HG03045 (cell line): ENCODE measurements at regions not wholly inside any gene's neighbourhood (a gene's known extent, or its start where the extent isn't known, plus 50 kb on each side); places are given as distances from the start of the nearest gene placed in this dataset.

Experiments
- ATAC-seq: cut with Tn5 transposase; IDR thresholded peaks from one replicate; pipeline ENCODE4 v1.9.1; 2021; ENCODE audit warnings: mild to moderate bottlenecking, moderate library complexity; ENCODE audit not compliant: unreplicated experiment

GRCh38 chr4:135338181-135338580 lies 1136.6 kb upstream of the PABPC4L start:
- no peak for ATAC-seq

- ATAC-seq: no peak
Observed at GRCh38 chr4:135325264-135325663, 1123.7 kb upstream of the PABPC4L start.

GRCh38 chr4:135319685-135320084 lies 1118.1 kb upstream of the PABPC4L start:
- ATAC-seq: no peak

GRCh38 chr4:135316266-135316779 lies 1114.7 kb upstream of the PABPC4L start:
- ATAC-seq: no peak

GRCh38 chr4:135290136-135290535 lies 1088.5 kb upstream of the PABPC4L start:
- no peak for ATAC-seq

- ATAC-seq: no peak
Observed at GRCh38 chr4:135283934-135284333, 1082.3 kb upstream of the PABPC4L start.

- no peak for ATAC-seq
Observed at GRCh38 chr4:135282676-135283075, 1081.1 kb upstream of the PABPC4L start.

GRCh38 chr4:135281230-135281629 lies 1079.6 kb upstream of the PABPC4L start:
- ATAC-seq: no peak

GRCh38 chr4:135277980-135278315 lies 1076.4 kb upstream of the PABPC4L start:
- no peak for ATAC-seq

GRCh38 chr4:135277068-135277979 lies 1075.7 kb upstream of the PABPC4L start:
- ATAC-seq: no peak

- no peak for ATAC-seq
Observed at GRCh38 chr4:135274416-135274815, 1072.8 kb upstream of the PABPC4L start.

- peak; percentile 49 for ATAC-seq
Observed at GRCh38 chr4:135269125-135269890, 1067.7 kb upstream of the PABPC4L start.

- ATAC-seq: no peak
Observed at GRCh38 chr4:135268369-135268768, 1066.8 kb upstream of the PABPC4L start.

- ATAC-seq: no peak
Observed at GRCh38 chr4:135267148-135267865, 1065.7 kb upstream of the PABPC4L start.

- ATAC-seq: no peak
Observed at GRCh38 chr4:135256111-135256510, 1054.5 kb upstream of the PABPC4L start.

- ATAC-seq: no peak
Observed at GRCh38 chr4:135250040-135250439, 1048.5 kb upstream of the PABPC4L start.

GRCh38 chr4:135249024-135249423 lies 1047.4 kb upstream of the PABPC4L start:
- no peak for ATAC-seq

- ATAC-seq: no peak
Observed at GRCh38 chr4:135244696-135245095, 1043.1 kb upstream of the PABPC4L start.

GRCh38 chr4:135244056-135244455 lies 1042.5 kb upstream of the PABPC4L start:
- ATAC-seq: no peak

GRCh38 chr4:135240796-135241195 lies 1039.2 kb upstream of the PABPC4L start:
- ATAC-seq: no peak

GRCh38 chr4:135239964-135240363 lies 1038.4 kb upstream of the PABPC4L start:
- ATAC-seq: no peak
